H9 (cell line): ENCODE measurements at regions not wholly inside any gene's neighbourhood (a gene's known extent, or its start where the extent isn't known, plus 50 kb on each side); places are given as distances from the start of the nearest gene placed in this dataset.

ENCODE experiments used
- DNase-seq: peaks from one replicate; pipeline ENCODE4 v3.0.0-alpha.2; 2017
- H2AFZ ChIP-seq: one replicate; pipeline ENCODE4 v1.6.1; 2013; ENCODE audit warnings: mild to moderate bottlenecking, low read length, control low read depth, moderate library complexity
- H2AK5ac ChIP-seq: 2 replicates; pipeline ENCODE4 v1.6.1; 2013; ENCODE audit warnings: low read length, control low read depth, mixed read lengths; ENCODE audit not compliant: insufficient read length
- H2BK120ac ChIP-seq: one replicate; pipeline ENCODE4 v1.6.1; 2013; ENCODE audit warnings: low read depth, mild to moderate bottlenecking, low read length, control low read depth, inconsistent platforms; ENCODE audit not compliant: poor library complexity, severe bottlenecking
- H2BK12ac ChIP-seq: 2 replicates; pipeline ENCODE4 v1.6.1; 2013; ENCODE audit warnings: low read length, control low read depth, mixed read lengths, low read depth; ENCODE audit not compliant: insufficient read length
- H2BK15ac ChIP-seq: 2 replicates; pipeline ENCODE4 v1.6.1; 2013; ENCODE audit warnings: low read depth, low read length, control low read depth
- H2BK20ac ChIP-seq: one replicate; pipeline ENCODE4 v1.6.1; 2013; ENCODE audit warnings: low read depth, mild to moderate bottlenecking, low read length, control low read depth, inconsistent platforms; ENCODE audit not compliant: poor library complexity, severe bottlenecking
- H2BK5ac ChIP-seq: 2 replicates; pipeline ENCODE4 v1.6.1; 2013; ENCODE audit warnings: low read length, control low read depth, mixed read lengths; ENCODE audit not compliant: insufficient read length
- H3K14ac ChIP-seq: 2 replicates; pipeline ENCODE4 v1.6.1; 2013; ENCODE audit warnings: low read length, control low read depth; ENCODE audit not compliant: insufficient read depth
- H3K18ac ChIP-seq: 2 replicates; pipeline ENCODE4 v1.6.1; 2013; ENCODE audit warnings: low read depth, mild to moderate bottlenecking, mixed read lengths, low read length, control low read depth; ENCODE audit not compliant: insufficient read length
- H3K23ac ChIP-seq: 2 replicates; pipeline ENCODE4 v1.6.1; 2013; ENCODE audit warnings: low read length, control low read depth, mixed read lengths, low read depth; ENCODE audit not compliant: insufficient read length
- H3K23me2 ChIP-seq: 2 replicates; pipeline ENCODE4 v1.6.1; 2013; ENCODE audit warnings: low read depth, mild to moderate bottlenecking, mixed read lengths, low read length, control low read depth; ENCODE audit not compliant: insufficient read length, poor library complexity, severe bottlenecking
- H3K27ac ChIP-seq: 2 replicates; pipeline ENCODE4 v1.5.1; 2013; ENCODE audit warnings: low read length, control low read depth, mixed read lengths, low read depth; ENCODE audit not compliant: insufficient read length
- H3K27me3 ChIP-seq: 2 replicates; pipeline ENCODE4 v1.6.1; 2013; ENCODE audit warnings: low read length, control low read depth, inconsistent platforms; ENCODE audit not compliant: insufficient read depth
- H3K4ac ChIP-seq: 2 replicates; pipeline ENCODE4 v1.6.1; 2013; ENCODE audit warnings: low read depth, mild to moderate bottlenecking, control low read depth, inconsistent platforms, low read length, moderate library complexity
- H3K4me1 ChIP-seq: 2 replicates; pipeline ENCODE4 v1.6.1; 2013; ENCODE audit warnings: low read length, control low read depth, inconsistent platforms; ENCODE audit not compliant: insufficient read depth
- H3K4me2 ChIP-seq: 2 replicates; pipeline ENCODE4 v1.6.1; 2013; ENCODE audit warnings: low read length, control low read depth, mixed read lengths; ENCODE audit not compliant: insufficient read length, insufficient read depth
- H3K56ac ChIP-seq: 2 replicates; pipeline ENCODE4 v1.6.1; 2013; ENCODE audit warnings: low read depth, mild to moderate bottlenecking, mixed read lengths, low read length, control low read depth; ENCODE audit not compliant: insufficient read length
- H3K79me1 ChIP-seq: 2 replicates; pipeline ENCODE4 v1.6.1; 2013; ENCODE audit warnings: low read depth, mild to moderate bottlenecking, moderate library complexity, low read length, control low read depth, inconsistent platforms; ENCODE audit not compliant: insufficient read depth, poor library complexity, severe bottlenecking
- H3K79me2 ChIP-seq: 2 replicates; pipeline ENCODE4 v1.6.1; 2013; ENCODE audit warnings: low read length, control low read depth, inconsistent platforms; ENCODE audit not compliant: insufficient read depth
- H3K9ac ChIP-seq: 2 replicates; pipeline ENCODE4 v1.6.1; 2013; ENCODE audit warnings: low read length, control low read depth, mixed read lengths; ENCODE audit not compliant: insufficient read length; ENCODE audit errors: extremely low read depth
- H3K9me3 ChIP-seq: one replicate; pipeline ENCODE4 v1.6.1; 2013; ENCODE audit warnings: low read depth, low read length, inconsistent platforms; ENCODE audit not compliant: control insufficient read depth
- H3T11ph ChIP-seq: one replicate; pipeline ENCODE4 v1.6.1; 2013; ENCODE audit warnings: mild to moderate bottlenecking, low read length, control low read depth, inconsistent platforms
- H4K20me1 ChIP-seq: one replicate; pipeline ENCODE4 v1.6.1; 2013; ENCODE audit not compliant: control insufficient read depth, insufficient read length, insufficient read depth
- H4K5ac ChIP-seq: 2 replicates; pipeline ENCODE4 v1.6.1; 2013; ENCODE audit warnings: low read depth, mild to moderate bottlenecking, mixed read lengths, low read length, control low read depth; ENCODE audit not compliant: insufficient read length
- H4K8ac ChIP-seq: replicated peaks from 2 replicates; pipeline ENCODE4 v1.6.1; 2013; ENCODE audit warnings: low read length, control low read depth, mixed read lengths, low read depth; ENCODE audit not compliant: insufficient read length
- H4K91ac ChIP-seq: 2 replicates; pipeline ENCODE4 v1.6.1; 2013; ENCODE audit warnings: low read depth, mild to moderate bottlenecking, moderate library complexity, mixed read lengths, low read length, control low read depth; ENCODE audit not compliant: insufficient read length
- H3K27ac Mint-ChIP-seq, 3 experiments: 2 replicates in 2 of 3; 3 replicates in 1 of 3; pipeline ENCODE4 v1.8.0; 2020 to 2021; ENCODE audit warnings: mixed read lengths in 3 of 3, mild to moderate bottlenecking in 1 of 3, moderate library complexity in 1 of 3
- H3K27me3 Mint-ChIP-seq: 2 replicates; pipeline ENCODE4 v1.8.0; 2021; ENCODE audit warnings: low read depth, mild to moderate bottlenecking, moderate library complexity, mixed read lengths
- H3K36me3 Mint-ChIP-seq, 3 experiments: 2 replicates in 2 of 3; 3 replicates in 1 of 3; pipeline ENCODE4 v1.8.0; 2020 to 2021; ENCODE audit warnings: low read depth in 3 of 3, mixed read lengths in 3 of 3; ENCODE audit not compliant: insufficient read depth in 1 of 3
- H3K4me1 Mint-ChIP-seq, 2 experiments: 2 replicates each; pipeline ENCODE4 v1.8.0; 2020; ENCODE audit warnings: mixed read lengths in 2 of 2
- H3K4me3 Mint-ChIP-seq, 2 experiments: 2 replicates in 1 of 2; 3 replicates in 1 of 2; pipeline ENCODE4 v1.8.0; 2020 to 2021; ENCODE audit warnings: mild to moderate bottlenecking in 2 of 2, mixed read lengths in 2 of 2, moderate library complexity in 1 of 2
- H3K9me3 Mint-ChIP-seq, 2 experiments: 2 replicates in 1 of 2; 3 replicates in 1 of 2; pipeline ENCODE4 v1.8.0; 2020; ENCODE audit warnings: mild to moderate bottlenecking in 2 of 2, mixed read lengths in 2 of 2, moderate library complexity in 1 of 2
- WGBS: extraction: QIAGEN DNeasy Blood & Tissue Kit; methylation state at CpG from one replicate; pipeline ENCODE4 v1.1.7; 2013; ENCODE audit warnings: missing lambda C conversion rate, low lambda C conversion rate, mixed read lengths; ENCODE audit not compliant: insufficient read length; ENCODE audit errors: extremely low coverage; 5-methylcytosine and 5-hydroxymethylcytosine counted together
- TF ChIP-seq, protein P1 (sequence below): fragments of 200-600 bp; sonication (generic); conservative IDR thresholded peaks from 3 replicates; pipeline ENCODE4 v1.8.0; 2021; ENCODE audit warnings: antibody characterized with exemption, mild to moderate bottlenecking

DNA sequence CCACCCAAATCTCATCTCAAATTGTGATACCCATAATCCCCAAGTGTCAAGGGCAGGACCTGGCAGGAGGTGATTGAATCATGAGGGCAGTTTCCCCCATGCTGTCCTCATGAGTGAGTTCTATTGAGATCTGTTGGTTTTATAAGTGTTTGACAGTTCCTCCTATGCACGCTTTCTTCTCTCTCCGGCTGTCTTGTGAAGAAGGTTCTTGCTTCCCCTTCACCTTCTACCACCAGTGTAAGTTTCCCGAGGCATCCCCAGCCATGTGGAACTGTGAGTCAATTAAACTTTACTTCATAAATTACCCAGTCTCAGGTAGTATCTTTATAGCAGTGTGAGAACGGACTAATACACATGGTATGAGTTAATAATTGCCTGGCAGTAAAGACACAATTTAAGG is 581.7 kb upstream of the AMOT start:
- Mint-ChIP-seq H3K27me3 (no peaks in the 10 kb centered on the region), H3K4me1 (peaks cover 13 to 20% of the 10 kb centered on the region in 2 experiments), H3K4me3 (no peak overlapping the region), H3K36me3 (peaks cover 4 to 17% (median 9%) of the 10 kb centered on the region in 3 experiments; a peak in 4 of 7 replicates), H3K9me3 (peaks cover 3 to 11% of the 10 kb centered on the region in 2 experiments; a peak in 3 of 5 replicates), H3K27ac (peak overlapping the region in 1 of 3 experiments; percentile 47; a peak in 2 of 7 replicates)
- Histone ChIP-seq H4K20me1 (no peaks in the 10 kb centered on the region), H2BK15ac (no peak overlapping the region), H3K4ac (no peak overlapping the region), H3K18ac (no peak overlapping the region), H3K23me2 (no peaks in the 10 kb centered on the region), H3K9me3 (no peaks in the 10 kb centered on the region), H2AFZ (no peak overlapping the region), H4K8ac (no peak overlapping the region), H2BK12ac (no peak overlapping the region), H2BK5ac (no peak overlapping the region), H3K14ac (no peak overlapping the region), H4K5ac (no peak overlapping the region), H3K56ac (no peak overlapping the region), H3K79me2 (no peaks in the 10 kb centered on the region), H4K91ac (no peak overlapping the region), H2AK5ac (no peak overlapping the region), H3K79me1 (no peaks in the 10 kb centered on the region), H3T11ph (no peak overlapping the region), H2BK20ac (no peak overlapping the region), H3K9ac (no peak overlapping the region), H3K27me3 (no peaks in the 10 kb centered on the region), H2BK120ac (no peak overlapping the region), H3K4me1 (no peaks in the 10 kb centered on the region), H3K27ac (no peak overlapping the region), H3K4me2 (no peak overlapping the region), H3K23ac (no peak overlapping the region)
- no peak for DNase-seq
- TF ChIP-seq, protein P1, sequence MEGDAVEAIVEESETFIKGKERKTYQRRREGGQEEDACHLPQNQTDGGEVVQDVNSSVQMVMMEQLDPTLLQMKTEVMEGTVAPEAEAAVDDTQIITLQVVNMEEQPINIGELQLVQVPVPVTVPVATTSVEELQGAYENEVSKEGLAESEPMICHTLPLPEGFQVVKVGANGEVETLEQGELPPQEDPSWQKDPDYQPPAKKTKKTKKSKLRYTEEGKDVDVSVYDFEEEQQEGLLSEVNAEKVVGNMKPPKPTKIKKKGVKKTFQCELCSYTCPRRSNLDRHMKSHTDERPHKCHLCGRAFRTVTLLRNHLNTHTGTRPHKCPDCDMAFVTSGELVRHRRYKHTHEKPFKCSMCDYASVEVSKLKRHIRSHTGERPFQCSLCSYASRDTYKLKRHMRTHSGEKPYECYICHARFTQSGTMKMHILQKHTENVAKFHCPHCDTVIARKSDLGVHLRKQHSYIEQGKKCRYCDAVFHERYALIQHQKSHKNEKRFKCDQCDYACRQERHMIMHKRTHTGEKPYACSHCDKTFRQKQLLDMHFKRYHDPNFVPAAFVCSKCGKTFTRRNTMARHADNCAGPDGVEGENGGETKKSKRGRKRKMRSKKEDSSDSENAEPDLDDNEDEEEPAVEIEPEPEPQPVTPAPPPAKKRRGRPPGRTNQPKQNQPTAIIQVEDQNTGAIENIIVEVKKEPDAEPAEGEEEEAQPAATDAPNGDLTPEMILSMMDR = no peak
- no CpG with 5 or more reads among the region's 4 CpGs for WGBS
